Neural progenitor cell (in vitro differentiated cells): ENCODE measurements at regions not wholly inside any gene's neighbourhood (a gene's known extent, or its start where the extent isn't known, plus 50 kb on each side); places are given as distances from the start of the nearest gene placed in this dataset.

Experiments used
- DNase-seq: peaks from one replicate; pipeline ENCODE4 v3.0.0-alpha.2; 2016; ENCODE audit warnings: low spot score
- H2AFZ ChIP-seq: fragments of 200-600 bp; sonication (generic); replicated peaks from 2 replicates; pipeline ENCODE4 v1.6.1; 2016; ENCODE audit warnings: antibody characterized with exemption
- H3F3A ChIP-seq: fragments of 200-600 bp; sonication (generic); 2 replicates; pipeline ENCODE4 v1.6.1; 2016; ENCODE audit warnings: antibody characterized with exemption, low read depth
- H3K27ac ChIP-seq: fragments of 200-600 bp; sonication (generic); 2 replicates; pipeline ENCODE4 v1.5.1; 2016; ENCODE audit warnings: mild to moderate bottlenecking
- H3K27me3 ChIP-seq: fragments of 200-600 bp; sonication (generic); 2 replicates; pipeline ENCODE4 v1.6.1; 2016; ENCODE audit warnings: mild to moderate bottlenecking, moderate library complexity
- H3K36me3 ChIP-seq: fragments of 200-600 bp; sonication (generic); 2 replicates; pipeline ENCODE4 v1.5.1; 2016
- H3K4me1 ChIP-seq: fragments of 200-600 bp; sonication (generic); 2 replicates; pipeline ENCODE4 v1.6.1; 2016; ENCODE audit warnings: mixed run types
- H3K4me2 ChIP-seq: fragments of 200-600 bp; sonication (generic); 2 replicates; pipeline ENCODE4 v1.6.1; 2016
- H3K4me3 ChIP-seq: fragments of 200-600 bp; sonication (generic); 2 replicates; pipeline ENCODE4 v1.5.1; 2016
- H3K79me2 ChIP-seq: fragments of 200-600 bp; sonication (generic); 2 replicates; pipeline ENCODE4 v1.6.1; 2016; ENCODE audit warnings: low read depth
- H3K9ac ChIP-seq: fragments of 200-600 bp; sonication (generic); 2 replicates; pipeline ENCODE4 v1.6.1; 2016
- H3K9me3 ChIP-seq: fragments of 200-600 bp; sonication (generic); 2 replicates; pipeline ENCODE4 v1.5.1; 2016; ENCODE audit warnings: low read depth
- H4K20me1 ChIP-seq: fragments of 200-600 bp; sonication (generic); 2 replicates; pipeline ENCODE4 v1.6.1; 2016; ENCODE audit warnings: low read depth
- H3K27ac Mint-ChIP-seq: 3 replicates; pipeline ENCODE4 v1.8.0; 2021; ENCODE audit warnings: mixed read lengths
- H3K27me3 Mint-ChIP-seq: 2 replicates; pipeline ENCODE4 v1.8.0; 2022; ENCODE audit warnings: low read depth, mild to moderate bottlenecking, inconsistent platforms, moderate library complexity, mixed read lengths; ENCODE audit not compliant: insufficient read depth
- H3K36me3 Mint-ChIP-seq: 3 replicates; pipeline ENCODE4 v1.8.0; 2021; ENCODE audit warnings: mixed read lengths
- H3K4me1 Mint-ChIP-seq: 3 replicates; pipeline ENCODE4 v1.8.0; 2021; ENCODE audit warnings: mixed read lengths
- H3K4me3 Mint-ChIP-seq: 3 replicates; pipeline ENCODE4 v1.8.0; 2021; ENCODE audit warnings: mild to moderate bottlenecking, moderate library complexity, mixed read lengths
- H3K9me3 Mint-ChIP-seq: 3 replicates; pipeline ENCODE4 v1.8.0; 2020; ENCODE audit warnings: mixed read lengths
- CTCF ChIP-seq: fragments of 200-600 bp; sonication (generic); IDR thresholded peaks from 2 replicates; pipeline ENCODE4 v1.5.1; 2017; ENCODE audit warnings: antibody characterized with exemption, mild to moderate bottlenecking
- EZH2 ChIP-seq: fragments of 200-600 bp; sonication (generic); IDR thresholded peaks from 2 replicates; pipeline ENCODE4 v1.6.1; 2017; ENCODE audit warnings: antibody characterized with exemption, mild to moderate bottlenecking, moderate library complexity
- EZH2phosphoT487 ChIP-seq: fragments of 200-600 bp; sonication (generic); IDR thresholded peaks from 2 replicates; pipeline ENCODE4 v1.6.1; 2017; ENCODE audit warnings: antibody characterized with exemption

- TF ChIP-seq CTCF (no peak), EZH2phosphoT487 (no peak), EZH2 (no peak)
- H3K36me3 Mint-ChIP-seq, result no peaks in the 10 kb centered on the region
- H3K4me3 Mint-ChIP-seq, result no peak overlapping the region
Observed at GRCh38 chr7:145216866-145217265, 381.0 kb upstream of the TPK1 start.

DNA sequence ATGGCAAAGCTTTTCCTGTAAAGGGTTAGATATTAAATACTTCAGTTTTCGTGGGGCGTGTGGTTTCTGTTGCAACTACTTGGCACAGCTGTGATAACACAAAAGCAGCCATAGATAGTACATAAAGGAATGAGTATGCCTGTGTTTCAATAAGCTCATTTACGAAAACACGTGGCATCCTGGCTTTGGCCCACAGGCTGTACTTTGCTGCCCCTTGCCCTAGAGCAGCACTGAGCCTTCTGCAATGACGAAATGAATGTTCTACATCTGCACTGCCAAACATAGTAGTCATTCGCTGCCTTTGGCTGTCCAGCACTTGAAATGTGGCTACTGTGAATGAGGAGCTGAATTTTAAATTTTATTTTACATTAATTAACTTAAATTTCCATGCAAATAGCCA lies 376.2 kb upstream of the TPK1 start:
- Histone ChIP-seq H3F3A (no peaks in the 10 kb centered on the region), H3K36me3 (no peaks in the 10 kb centered on the region), H3K9me3 (no peaks in the 10 kb centered on the region), H3K4me1 (no peaks in the 10 kb centered on the region), H3K4me2 (no peak overlapping the region), H2AFZ (no peak overlapping the region), H3K79me2 (no peaks in the 10 kb centered on the region), H3K4me3 (no peak overlapping the region), H3K27me3 (no peaks in the 10 kb centered on the region), H3K27ac (no peak overlapping the region), H4K20me1 (no peaks in the 10 kb centered on the region), H3K9ac (no peak overlapping the region)
- peaks cover 3% of the 10 kb centered on the region for H3K9me3 Mint-ChIP-seq
- TF ChIP-seq CTCF (no peak), EZH2phosphoT487 (no peak), EZH2 (no peak)
- no peak overlapping the region for H3K4me3 Mint-ChIP-seq
- no peak for DNase-seq
- H3K4me1 Mint-ChIP-seq, result no peaks in the 10 kb centered on the region
- no peaks in the 10 kb centered on the region for H3K27me3 Mint-ChIP-seq
- H3K36me3 Mint-ChIP-seq, result no peaks in the 10 kb centered on the region
- no peak overlapping the region for H3K27ac Mint-ChIP-seq

More at GRCh38 chr7:145216866-145217265, 381.0 kb upstream of the TPK1 start:
- Histone ChIP-seq H3K4me1 (no peaks in the 10 kb centered on the region), H3K36me3 (no peaks in the 10 kb centered on the region), H4K20me1 (no peaks in the 10 kb centered on the region), H3K27me3 (no peaks in the 10 kb centered on the region), H3K9ac (no peak overlapping the region), H3K79me2 (no peaks in the 10 kb centered on the region), H2AFZ (no peak overlapping the region), H3K9me3 (no peaks in the 10 kb centered on the region), H3F3A (no peaks in the 10 kb centered on the region), H3K27ac (no peak overlapping the region), H3K4me3 (no peak overlapping the region), H3K4me2 (no peak overlapping the region)
- no peak overlapping the region for H3K27ac Mint-ChIP-seq
- H3K27me3 Mint-ChIP-seq, result no peaks in the 10 kb centered on the region
- H3K9me3 Mint-ChIP-seq, result no peaks in the 10 kb centered on the region
- H3K4me1 Mint-ChIP-seq, result no peaks in the 10 kb centered on the region
- DNase-seq, result no peak

DNA sequence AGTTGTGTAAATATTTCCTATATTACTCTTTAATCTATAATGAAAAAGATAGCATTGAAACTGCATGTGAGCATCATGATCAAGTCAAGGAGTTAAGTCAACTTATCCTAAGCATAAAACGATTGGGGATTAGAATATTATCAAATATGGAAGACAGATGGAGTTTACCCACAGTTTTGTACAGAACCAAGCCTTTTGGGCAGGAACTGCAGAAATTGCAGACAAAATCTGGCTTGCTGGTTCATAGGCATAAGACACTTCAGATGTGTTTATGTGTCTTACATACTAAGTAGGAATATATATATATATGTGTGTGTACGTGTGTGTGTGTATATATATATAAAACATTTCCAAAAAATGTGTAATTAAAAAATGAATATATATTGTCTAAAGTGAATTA lies 375.4 kb upstream of the TPK1 start:
- no peak overlapping the region for H3K4me2 ChIP-seq
- no peak for DNase-seq
- no peaks in the 10 kb centered on the region for H3K79me2 ChIP-seq
- Mint-ChIP-seq H3K4me3 (no peak overlapping the region), H3K27me3 (no peaks in the 10 kb centered on the region), H3K9me3 (peaks cover 3% of the 10 kb centered on the region), H3K36me3 (no peaks in the 10 kb centered on the region), H3K4me1 (no peaks in the 10 kb centered on the region), H3K27ac (no peak overlapping the region)
- no peak overlapping the region for H3K4me3 ChIP-seq
- H3K27ac ChIP-seq, result no peak overlapping the region
- H3K36me3 ChIP-seq, result no peaks in the 10 kb centered on the region
- no peaks in the 10 kb centered on the region for H3K4me1 ChIP-seq
- TF ChIP-seq CTCF (no peak), EZH2 (no peak), EZH2phosphoT487 (no peak)
- H3K27me3 ChIP-seq, result no peaks in the 10 kb centered on the region
- H3K9me3 ChIP-seq, result no peaks in the 10 kb centered on the region
- no peak overlapping the region for H3K9ac ChIP-seq
- no peaks in the 10 kb centered on the region for H4K20me1 ChIP-seq
- H2AFZ ChIP-seq, result no peak overlapping the region
- H3F3A ChIP-seq, result no peaks in the 10 kb centered on the region

DNA sequence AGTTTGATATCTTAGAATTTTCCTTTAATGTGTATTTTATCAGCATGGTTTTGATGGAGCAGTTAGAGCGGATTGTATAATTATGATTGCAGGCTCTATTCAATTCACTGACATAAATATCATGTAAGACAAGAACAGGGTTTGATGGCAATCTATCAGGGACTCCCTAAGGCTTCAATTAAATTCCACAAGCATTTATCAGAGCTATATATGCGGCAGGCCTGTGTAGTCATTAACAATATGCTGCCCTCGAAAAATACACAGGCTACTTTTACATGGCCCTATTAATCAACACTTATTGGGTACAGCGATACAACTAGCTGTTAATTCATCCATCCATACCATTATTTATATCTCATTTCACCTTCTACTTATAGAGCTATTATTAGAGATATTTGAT lies 358.1 kb upstream of the TPK1 start:
- no peaks in the 10 kb centered on the region for H3K9me3 Mint-ChIP-seq
- no peak for DNase-seq
- Histone ChIP-seq H4K20me1 (no peaks in the 10 kb centered on the region), H3K27ac (no peak overlapping the region), H3K36me3 (no peaks in the 10 kb centered on the region), H3K9ac (no peak overlapping the region), H3K9me3 (no peaks in the 10 kb centered on the region), H3K4me1 (no peaks in the 10 kb centered on the region), H3K4me2 (no peak overlapping the region), H3K79me2 (no peaks in the 10 kb centered on the region), H3K27me3 (no peaks in the 10 kb centered on the region), H3K4me3 (no peak overlapping the region), H3F3A (no peaks in the 10 kb centered on the region), H2AFZ (no peak overlapping the region)
- no peaks in the 10 kb centered on the region for H3K36me3 Mint-ChIP-seq
- no peaks in the 10 kb centered on the region for H3K27me3 Mint-ChIP-seq
- H3K27ac Mint-ChIP-seq, result no peak overlapping the region
- H3K4me3 Mint-ChIP-seq, result no peak overlapping the region
- TF ChIP-seq EZH2phosphoT487, result no peak
- no peaks in the 10 kb centered on the region for H3K4me1 Mint-ChIP-seq
